ENCODE measurements at regions not wholly inside any gene's neighbourhood (a gene's known extent, or its start where the extent isn't known, plus 50 kb on each side); places are given as distances from the start of the nearest gene placed in this dataset.

DNA sequence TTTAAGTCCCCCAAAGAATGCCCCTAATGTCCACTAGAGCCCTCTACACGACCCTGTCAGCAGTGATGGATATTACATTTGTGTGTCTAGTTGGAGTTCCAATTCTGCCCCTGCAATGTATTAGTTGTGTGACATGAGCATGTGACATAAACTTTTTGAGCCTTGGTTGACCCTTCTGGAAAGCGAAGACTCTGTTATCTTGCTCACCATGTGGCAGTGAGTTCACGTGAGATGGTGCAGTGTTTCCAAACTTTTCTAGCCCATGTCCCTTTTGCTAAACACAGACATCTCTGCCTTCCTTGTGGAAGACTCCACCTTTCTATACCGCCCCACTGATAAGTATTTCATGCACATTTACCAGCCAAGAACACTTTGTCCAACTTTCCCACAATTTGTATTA lies 87.0 kb upstream of the BOD1 start:
- no peak for TF ChIP-seq EZH2phosphoT487 (IDR thresholded peaks at IDR 0.05; ENCODE audit: low read depth)
- TF ChIP-seq, protein P1, sequence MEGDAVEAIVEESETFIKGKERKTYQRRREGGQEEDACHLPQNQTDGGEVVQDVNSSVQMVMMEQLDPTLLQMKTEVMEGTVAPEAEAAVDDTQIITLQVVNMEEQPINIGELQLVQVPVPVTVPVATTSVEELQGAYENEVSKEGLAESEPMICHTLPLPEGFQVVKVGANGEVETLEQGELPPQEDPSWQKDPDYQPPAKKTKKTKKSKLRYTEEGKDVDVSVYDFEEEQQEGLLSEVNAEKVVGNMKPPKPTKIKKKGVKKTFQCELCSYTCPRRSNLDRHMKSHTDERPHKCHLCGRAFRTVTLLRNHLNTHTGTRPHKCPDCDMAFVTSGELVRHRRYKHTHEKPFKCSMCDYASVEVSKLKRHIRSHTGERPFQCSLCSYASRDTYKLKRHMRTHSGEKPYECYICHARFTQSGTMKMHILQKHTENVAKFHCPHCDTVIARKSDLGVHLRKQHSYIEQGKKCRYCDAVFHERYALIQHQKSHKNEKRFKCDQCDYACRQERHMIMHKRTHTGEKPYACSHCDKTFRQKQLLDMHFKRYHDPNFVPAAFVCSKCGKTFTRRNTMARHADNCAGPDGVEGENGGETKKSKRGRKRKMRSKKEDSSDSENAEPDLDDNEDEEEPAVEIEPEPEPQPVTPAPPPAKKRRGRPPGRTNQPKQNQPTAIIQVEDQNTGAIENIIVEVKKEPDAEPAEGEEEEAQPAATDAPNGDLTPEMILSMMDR (IDR thresholded peaks at IDR 0.05; ENCODE audit: low read depth, low read length): no peak
